VCaP (cell line): ENCODE measurements at regions not wholly inside any gene's neighbourhood (a gene's known extent, or its start where the extent isn't known, plus 50 kb on each side); places are given as distances from the start of the nearest gene placed in this dataset.

ENCODE experiments used
- H3K27ac ChIP-seq: fragments of 450-650 bp; 2 replicates; pipeline ENCODE4 v1.5.1; 2017
- TF ChIP-seq, protein P1 (sequence below): fragments of 450-650 bp; conservative IDR thresholded peaks from 2 replicates; pipeline ENCODE4 v1.5.1; 2017; ENCODE audit warnings: mild to moderate bottlenecking, moderate library complexity

DNA sequence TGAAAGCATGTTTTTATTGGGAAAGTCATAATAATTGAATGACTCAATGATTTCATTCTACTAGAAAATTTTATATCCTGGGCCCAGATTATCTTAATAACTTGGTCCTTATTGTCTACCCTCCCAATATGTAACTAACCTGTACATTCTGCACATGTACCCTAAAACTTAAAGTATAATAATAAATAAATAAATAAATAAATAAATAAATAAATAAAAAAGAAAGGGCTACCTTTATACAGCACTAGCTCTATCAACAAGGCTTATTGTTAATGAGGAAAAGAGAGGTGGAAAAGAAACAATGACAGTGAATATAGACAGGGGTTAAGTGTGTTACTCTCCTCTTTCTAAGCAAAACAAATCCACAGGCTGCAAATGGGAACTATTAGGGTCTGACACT lies 83.6 kb downstream of the GRIN2B start:
- H3K27ac ChIP-seq, result no peak overlapping the region
- TF ChIP-seq, protein P1, sequence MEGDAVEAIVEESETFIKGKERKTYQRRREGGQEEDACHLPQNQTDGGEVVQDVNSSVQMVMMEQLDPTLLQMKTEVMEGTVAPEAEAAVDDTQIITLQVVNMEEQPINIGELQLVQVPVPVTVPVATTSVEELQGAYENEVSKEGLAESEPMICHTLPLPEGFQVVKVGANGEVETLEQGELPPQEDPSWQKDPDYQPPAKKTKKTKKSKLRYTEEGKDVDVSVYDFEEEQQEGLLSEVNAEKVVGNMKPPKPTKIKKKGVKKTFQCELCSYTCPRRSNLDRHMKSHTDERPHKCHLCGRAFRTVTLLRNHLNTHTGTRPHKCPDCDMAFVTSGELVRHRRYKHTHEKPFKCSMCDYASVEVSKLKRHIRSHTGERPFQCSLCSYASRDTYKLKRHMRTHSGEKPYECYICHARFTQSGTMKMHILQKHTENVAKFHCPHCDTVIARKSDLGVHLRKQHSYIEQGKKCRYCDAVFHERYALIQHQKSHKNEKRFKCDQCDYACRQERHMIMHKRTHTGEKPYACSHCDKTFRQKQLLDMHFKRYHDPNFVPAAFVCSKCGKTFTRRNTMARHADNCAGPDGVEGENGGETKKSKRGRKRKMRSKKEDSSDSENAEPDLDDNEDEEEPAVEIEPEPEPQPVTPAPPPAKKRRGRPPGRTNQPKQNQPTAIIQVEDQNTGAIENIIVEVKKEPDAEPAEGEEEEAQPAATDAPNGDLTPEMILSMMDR, result no peak

DNA sequence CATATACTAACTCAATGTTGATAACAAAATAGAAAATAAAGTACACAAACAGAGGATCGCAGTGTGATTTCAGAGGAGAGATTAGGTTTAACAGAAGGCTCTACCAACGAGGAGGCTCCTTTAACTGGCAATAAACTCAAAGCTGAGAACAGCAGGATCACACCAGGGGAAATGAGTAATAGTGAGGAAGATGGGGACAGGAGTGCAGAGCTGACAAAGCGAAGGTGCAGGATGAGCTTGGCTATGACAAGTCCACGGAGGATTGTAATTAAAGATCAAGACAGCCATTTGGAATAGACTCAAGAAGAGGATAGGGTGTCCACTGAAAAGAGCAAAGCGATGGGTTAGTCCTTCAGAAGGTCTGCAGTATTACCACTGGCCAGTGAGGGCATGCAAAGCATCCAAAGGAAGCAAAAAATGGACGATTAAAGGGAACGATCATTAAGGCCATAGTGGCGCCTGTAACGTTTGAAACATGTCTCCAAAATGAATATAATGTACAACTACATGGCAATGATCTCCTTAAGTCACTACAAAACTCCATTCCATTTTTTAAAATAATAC lies 85.3 kb downstream of the GRIN2B start:
- no peak overlapping the region for H3K27ac ChIP-seq
- TF ChIP-seq, protein P1, result no peak

DNA sequence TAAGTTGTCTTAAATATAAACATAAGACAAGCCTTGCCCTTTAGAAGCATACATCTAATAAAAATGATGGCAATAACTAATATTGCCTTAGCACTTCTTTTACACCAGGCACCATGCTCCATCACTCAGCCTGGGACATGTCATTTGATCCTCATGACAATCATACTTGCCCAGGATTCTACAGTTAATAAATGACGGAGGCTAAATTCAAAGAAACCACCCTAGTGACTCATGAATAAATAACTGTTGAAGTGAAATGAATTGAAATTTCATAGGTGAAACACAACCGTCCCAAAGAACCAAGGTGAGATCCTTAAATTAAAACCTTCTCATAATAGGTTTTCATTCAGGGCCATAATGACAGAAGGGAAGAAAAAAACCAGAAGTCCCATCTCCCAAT lies 89.5 kb downstream of the GRIN2B start:
- TF ChIP-seq, protein P1, result no peak
- no peak overlapping the region for H3K27ac ChIP-seq

DNA sequence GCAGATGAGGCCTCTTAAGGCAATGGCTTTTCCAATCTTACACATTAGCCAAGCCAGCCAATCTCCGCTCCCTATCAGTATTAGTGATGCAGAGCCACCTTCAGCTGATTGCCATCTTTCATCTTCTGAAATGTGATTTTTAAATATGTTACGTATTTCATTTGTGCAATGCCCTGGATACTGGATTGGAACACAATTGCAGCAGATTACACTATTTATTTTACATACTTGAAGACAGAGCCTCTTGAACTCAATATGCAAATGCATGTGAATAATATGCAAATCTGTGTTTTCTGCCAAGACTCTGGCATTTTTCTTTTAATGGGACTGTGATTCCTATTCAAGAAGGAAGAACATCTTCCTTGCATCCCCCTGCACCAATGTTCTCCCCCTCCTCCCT lies 90.5 kb downstream of the GRIN2B start:
- H3K27ac ChIP-seq, result no peak overlapping the region
- TF ChIP-seq, protein P1, result no peak

DNA sequence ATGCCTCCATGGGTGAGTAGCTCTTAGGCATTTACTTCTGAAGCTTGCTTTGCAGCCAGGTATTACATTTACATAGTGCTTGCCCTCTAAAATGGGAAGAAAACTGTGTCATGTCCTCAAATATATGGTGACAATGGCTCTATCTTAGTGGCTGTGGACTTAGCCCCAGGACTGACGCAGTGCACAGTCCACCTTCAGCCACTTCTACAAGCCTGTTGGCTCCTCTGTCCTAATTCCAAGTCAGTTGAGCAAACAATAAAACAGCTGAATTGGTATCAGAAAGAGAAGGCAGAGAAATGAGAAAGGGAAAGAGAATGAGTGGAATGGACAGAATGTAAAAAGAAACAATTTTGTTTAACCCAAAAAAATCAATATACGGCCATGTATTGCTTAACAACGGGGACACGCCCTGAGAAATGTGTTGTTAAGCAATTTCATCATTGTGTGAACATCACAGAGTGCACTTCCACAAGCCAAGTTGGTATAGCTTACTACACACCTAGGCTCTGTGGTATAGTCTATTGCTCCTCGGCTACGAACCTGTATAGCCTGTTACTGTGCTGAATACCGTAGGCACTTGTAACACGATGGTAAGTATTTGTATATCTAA lies 93.5 kb downstream of the GRIN2B start:
- no peak overlapping the region for H3K27ac ChIP-seq
- TF ChIP-seq, protein P1, result no peak

DNA sequence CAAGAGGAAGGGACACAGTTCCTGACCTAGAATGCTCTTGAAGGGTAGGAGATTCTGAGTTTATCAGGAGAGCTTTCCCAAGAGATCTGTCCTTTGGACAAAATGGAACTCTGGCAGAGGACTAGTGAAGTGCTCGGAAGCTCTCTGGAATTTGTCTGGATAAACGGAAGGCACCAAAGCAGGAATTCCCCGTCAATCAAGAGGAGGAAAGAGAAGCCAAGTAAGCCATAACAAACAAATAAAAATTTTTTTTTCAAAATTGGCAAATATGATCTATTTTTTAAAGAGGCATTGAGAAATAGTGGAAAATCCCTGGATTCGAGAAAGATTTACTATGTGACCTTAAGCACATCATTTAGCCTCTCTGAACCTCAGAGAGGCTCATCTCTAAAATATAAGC lies 99.2 kb downstream of the GRIN2B start:
- no peak overlapping the region for H3K27ac ChIP-seq
- TF ChIP-seq, protein P1, result no peak

DNA sequence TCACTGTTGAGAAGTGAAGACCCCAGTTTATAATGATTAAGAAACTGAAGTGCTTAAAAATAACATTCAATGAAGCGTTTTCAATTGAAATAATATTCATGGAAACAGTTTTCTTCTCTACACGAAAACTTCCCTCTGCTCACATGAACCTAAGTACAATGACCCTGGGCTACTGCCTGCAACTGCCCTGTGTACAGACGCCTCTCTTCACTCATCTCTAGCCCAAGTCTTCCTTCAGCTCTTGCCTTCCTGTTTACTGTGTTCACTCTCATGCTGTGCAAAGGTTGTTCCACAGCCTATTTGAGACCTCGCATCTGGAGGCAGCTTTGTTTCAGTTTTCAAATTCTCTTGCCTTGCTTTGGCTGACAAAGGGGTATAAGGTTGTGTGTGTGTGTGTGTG lies 100.8 kb downstream of the GRIN2B start:
- TF ChIP-seq, protein P1, result no peak

More for the DNA sequence above, 100.8 kb downstream of the GRIN2B start:
- H3K27ac ChIP-seq, result no peak overlapping the region
